ENCODE measurements at regions not wholly inside any gene's neighbourhood (a gene's known extent, or its start where the extent isn't known, plus 50 kb on each side); places are given as distances from the start of the nearest gene placed in this dataset.
"Not testable (repeated sequence)": the region's sequence is repeated elsewhere in the genome, so short reads cannot be mapped to it uniquely, and the experiment has no call there.

GRCh38 chr17:33950061-33950460, 305.0 kb upstream of the CCL2 start:
- DNase-seq = no peak

GRCh38 chr17:33952425-33952824, 302.7 kb upstream of the CCL2 start:
- no peak for DNase-seq

DNA sequence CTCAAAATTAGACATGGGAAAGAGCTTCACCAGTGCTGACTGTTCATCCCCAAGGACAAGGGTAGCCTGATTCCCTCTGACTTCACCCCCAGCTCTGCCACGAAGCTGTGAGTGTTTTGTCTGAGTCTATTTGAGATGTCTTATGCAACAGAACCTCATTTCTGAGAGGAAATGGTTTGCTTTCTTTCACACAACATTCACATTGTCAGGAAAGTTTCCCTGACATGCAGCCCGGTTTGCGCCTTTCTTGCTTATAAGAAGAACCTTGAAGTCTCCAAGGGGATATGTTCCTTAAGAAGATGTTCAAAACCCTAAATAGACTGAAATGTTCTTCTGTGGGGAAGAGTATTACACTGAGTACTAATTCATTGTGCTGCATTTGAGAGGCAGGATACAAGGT, 300.5 kb upstream of the CCL2 start:
- DNase-seq = no peak

DNA sequence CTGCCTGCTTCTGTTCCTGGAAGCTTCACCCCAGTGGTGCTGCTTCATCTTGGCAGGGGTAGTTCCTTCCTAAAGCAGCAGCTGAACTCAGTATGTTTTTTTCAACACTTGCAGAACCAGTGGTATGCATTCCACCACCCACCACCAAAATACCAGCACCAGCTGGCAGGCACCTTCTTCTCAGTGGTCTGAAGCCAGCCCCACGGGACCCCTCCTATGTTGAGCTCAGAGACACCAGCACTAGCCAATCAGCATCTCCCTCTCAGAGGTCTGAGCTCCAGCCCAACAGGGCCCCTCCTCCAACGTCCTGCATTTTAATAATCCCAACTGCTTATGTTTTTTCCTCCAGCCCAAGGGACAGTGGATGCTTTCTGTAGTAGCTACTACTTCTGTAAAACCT, 299.6 kb upstream of the CCL2 start:
- no peak for DNase-seq

DNA sequence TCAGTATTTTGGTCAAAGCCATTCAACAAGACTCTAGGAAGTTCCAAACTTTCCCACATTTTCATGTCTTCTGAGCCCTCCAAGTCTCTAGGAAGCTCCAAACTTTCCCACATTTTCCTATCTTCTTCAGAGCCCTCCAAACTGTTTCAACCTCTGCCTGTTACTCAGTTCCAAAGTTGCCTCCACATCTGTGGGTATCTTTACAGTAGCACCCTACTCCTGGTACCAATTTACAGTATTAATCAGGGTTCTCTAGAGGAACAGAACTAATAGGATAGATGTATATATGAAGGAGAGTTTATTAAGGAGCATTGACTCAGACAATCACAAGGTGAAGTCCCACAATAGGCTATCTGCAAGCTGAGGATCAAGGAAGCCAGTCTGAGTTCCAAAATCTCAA, 296.0 kb upstream of the CCL2 start:
- not testable (repeated sequence) for DNase-seq

DNA sequence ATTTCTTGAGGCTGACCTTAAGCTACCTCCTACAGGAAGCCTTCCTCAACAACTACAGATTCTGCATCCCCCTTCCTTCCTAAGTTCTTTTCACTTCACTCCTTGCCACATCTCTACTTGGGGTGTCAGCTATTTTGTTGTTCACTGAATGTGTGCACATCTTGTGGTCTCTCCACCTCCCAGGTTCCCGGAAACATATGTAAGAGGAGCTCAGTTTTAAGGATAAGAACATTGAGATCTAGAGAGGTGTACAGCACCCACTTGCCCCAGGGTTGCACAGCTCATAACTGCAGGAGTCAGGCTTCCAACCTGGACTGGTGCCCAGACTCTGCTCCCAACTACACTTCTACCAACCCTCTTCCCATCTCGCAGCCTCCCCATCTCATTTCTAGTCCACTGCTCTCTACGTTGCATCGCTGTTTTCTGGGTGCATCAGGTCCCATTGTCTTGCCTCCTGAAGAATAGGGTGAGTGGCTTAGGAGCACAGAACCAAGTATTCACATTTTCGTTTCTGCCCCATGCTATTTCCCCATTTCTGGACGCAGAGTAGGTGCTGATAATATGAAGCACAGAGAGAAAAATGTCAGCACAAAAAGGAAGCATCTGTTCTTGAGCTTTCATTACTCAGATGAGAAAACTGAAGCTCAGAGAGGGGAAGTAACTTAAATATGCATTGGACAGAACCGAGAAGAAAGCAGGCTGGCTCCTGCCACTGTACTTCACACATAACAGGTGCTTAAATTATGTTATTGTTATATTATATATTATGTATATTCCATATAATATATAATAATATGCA, 292.0 kb upstream of the CCL2 start:
- no peak for DNase-seq

DNA sequence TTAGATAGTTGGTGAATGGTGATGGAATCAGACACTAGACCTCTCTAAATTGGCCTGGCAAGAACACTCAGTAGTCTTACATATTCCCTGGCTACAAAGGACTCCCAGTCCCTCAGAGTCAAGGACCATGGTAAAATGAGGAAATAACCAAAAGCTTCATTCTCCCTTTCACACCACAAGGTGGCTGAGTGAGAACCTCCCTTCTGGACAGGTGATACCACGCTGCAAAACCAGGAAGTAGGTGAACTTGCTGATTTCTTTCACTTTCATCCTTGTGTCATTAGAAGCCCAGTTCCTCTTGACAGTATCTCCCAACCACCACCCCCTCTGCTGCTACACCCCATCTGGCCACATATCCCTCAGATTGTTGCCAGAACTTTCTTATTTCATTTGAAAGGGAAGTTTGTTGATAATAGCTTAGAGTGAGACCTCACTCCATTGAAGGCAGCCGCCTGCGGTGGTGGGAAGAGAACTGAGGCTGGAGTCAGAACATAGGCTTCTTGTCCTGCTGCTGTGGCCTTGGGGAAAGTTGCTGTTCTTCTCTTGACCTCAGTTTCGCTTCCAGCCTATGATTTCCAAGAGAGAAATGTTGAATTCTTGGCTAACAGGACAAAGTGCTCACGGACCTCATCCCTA, 290.6 kb upstream of the CCL2 start:
- DNase-seq = no peak

- DNase-seq = no peak
These were observed 288.6 kb upstream of the CCL2 start for GRCh38 chr17:33966410-33967059.

DNA sequence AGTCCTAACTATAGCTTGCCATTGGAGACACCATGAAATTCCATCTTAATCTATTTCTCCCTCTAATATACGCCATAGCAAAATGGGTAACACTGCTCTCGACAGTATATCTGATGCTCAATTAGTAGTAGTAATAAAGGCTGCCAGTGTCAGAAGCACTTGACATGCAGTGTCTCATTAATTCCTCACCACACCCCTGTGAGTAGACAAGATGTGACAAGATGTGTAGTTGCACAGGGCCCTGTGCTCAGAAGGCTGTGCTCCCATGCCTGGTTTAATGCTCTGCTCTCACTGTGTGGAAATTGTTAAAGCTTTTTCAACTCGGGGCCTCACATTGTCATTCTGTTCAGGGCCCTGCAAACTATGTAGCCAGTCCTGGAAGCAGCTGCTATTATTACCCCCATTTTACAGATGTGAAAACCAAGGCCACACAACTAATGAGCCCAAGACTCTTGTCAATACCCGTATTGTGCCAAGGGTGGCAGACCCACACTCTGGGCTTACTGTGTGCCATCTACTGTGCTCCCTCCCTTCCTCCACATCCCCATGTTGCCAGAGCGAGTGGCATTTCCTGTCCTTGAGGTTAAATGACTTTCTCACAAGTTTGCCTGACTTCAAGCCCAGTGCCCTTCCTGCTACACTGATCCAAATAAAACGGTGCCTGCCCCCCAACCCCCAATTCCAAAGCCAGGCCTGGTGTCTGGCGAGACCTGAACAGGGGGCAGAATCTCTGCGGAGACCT, 287.3 kb upstream of the CCL2 start:
- DNase-seq = no peak

DNA sequence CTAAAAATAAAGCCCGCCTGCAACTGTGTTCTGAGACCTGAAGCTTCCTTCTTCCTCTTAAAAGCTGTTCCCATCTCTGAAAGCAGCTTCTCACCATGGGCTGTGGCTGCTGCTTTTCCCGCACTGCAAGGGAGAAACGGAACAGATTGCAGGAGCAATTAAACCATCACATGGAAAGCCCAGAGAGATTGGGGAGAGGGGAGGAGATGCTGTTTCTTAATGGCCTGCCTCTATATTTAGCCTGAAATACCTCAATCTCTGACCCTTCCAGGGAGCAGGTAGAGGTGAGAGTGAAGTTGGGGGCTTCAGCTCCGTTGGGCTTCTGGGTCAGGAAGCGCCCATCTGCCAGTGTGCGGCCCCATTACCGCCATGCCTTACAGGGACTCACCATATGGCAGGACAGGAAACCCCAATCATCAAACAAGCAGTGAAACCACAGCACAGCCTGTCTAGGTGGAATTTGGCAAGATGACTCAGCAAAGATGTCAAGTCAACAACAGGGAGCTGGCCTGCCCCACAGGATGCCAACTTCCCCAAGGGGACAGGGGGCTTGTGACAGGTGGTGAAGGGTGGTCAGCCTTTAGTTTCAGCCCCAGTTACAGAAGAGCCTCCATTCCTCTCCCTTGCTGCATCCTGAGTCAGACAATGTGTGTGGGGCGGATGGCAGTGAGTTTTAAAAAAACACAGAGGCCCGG, 286.6 kb upstream of the CCL2 start:
- no peak for DNase-seq

GRCh38 chr17:33970279-33970678, 284.8 kb upstream of the CCL2 start:
- DNase-seq = no peak

DNA sequence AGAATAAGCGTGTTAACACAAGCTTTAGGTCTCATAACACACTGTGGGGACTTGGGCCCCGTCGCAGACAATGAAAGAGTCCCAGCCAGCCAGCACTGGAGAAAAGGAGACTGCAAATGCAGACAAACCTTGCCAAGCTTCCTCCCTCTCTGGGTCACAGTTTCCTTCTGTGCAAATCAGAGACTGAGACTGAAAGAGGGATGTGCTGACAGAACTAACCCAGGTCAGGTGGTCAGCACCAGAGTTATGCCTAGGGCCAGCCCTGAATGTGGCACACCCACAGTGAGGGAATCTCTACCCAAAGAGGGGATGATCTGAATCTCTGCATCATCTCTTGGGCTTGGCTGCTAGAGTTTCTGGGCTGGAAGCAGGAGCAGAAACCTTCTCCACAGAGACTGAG, 282.3 kb upstream of the CCL2 start:
- DNase-seq = no peak

DNA sequence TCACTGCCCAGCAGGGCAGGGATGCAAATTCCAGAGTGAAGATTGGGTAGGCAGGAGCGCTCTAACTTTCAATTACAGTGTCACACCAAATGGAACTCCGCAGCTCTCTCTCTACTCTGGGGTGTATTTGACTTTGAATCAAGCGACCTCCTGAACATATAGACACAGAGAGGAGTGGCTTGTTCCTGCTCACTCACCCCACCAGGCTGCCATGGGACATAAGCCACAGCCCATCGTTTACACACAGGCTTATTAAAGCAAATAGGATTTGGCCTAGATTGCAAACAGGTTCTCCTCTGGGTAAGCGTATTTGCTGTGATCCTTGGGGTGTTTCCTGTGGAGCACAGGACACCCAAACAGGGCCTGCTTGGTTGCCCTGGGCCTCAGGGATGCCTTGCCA, 281.6 kb upstream of the CCL2 start:
- DNase-seq = no peak

DNA sequence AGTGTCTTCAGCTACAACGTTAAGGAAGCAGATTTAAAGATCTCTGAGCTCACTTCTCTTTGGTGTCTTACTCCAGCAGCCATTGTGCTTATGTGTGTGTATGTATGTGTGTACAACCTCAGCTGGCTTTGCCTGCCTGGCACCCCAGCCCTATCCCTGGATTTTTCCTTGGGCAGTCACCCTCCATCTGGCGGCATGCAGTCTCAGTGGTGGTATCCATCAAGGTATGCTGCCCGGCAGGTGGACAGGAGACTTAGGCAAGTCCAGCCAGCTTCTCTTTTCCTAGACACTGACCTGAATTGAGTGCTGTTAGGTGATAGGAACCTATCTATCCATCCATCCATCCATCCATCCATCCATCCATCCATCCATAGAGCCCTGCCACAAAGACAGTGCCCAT, 280.8 kb upstream of the CCL2 start:
- DNase-seq = no peak

GRCh38 chr17:33976831-33977230, 278.3 kb upstream of the CCL2 start:
- no peak for DNase-seq

DNA sequence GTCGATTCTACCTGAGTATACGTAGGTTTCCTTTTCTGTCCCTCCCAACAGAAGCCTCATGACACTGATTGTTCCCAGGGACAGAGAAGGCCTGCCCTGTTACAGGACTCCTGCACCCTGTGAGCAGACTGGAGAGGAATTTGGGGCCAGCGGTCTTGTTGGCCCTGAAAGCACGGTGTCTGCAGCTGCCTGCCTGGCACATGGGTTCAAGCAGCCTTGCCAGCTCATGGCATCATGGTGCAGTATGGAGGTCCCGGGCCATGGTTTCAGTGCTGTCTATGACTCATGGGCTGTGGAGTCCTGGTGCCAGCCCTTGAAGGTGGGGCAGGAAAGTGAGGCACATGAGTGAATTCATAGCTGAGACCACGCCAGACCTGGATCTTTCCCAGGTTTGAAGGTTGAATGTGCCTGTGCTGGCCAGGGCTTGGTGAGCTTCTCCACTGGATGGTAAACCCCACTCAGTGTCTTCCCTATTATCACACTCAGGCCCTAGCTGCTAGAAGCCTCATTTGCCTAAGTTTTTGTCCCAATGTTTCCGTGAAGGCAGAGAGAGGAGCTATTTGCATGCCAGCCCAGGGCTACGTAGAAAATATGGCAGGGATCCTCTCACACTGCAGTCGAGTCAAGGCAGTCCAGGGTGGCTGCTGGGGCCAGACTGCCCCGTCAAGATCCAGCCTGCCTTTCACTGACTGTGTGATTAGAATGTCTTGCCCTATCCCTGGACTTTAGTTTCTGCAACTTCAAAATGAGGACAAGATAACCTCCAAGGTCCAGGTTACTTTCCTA, 277.2 kb upstream of the CCL2 start:
- no peak for DNase-seq

DNA sequence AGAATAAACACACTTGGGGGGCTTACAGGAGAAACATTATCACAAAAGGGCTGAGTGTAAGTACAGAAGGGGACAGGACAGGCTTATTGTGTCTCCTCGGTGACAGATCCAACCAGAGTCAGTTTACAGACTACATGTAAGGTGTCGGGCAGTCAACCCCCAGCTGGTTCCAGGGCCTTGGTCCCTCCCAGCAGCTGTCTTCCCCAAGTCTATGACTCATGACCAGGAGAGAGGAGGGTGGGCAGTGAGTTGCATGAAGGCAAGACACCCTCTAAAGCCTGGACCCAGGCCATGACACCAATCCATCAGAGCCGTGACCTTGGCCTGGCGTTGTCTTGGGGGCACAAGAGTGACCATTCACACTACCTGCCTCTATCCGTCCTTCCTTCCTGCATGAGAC, 276.2 kb upstream of the CCL2 start:
- DNase-seq = no peak

DNA sequence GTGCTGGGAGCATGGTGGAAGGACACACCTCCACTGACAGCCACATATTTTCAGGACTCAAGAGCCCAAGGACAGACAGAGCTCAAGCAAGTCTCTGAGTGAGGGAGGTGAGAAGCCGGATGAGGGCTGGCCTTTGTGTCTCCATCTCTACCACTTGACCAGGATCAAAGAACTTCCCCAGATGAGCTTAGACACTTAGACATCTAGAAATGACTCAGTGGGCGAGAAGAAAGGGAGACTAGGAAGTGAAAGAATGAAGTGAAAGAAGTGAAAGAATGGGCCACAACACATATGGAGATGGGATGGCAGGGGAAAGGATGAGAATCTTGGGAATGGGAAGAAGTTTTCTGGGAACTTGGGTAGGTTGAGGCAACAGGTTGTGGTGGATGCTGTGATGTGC, 274.9 kb upstream of the CCL2 start:
- no peak for DNase-seq

GRCh38 chr17:33981711-33982601, 273.1 kb upstream of the CCL2 start:
- no peak for DNase-seq

GRCh38 chr17:33982909-33983308, 272.2 kb upstream of the CCL2 start:
- DNase-seq = no peak

All from T-helper 9 cell (primary cell).